ENCODE measurements at regions not wholly inside any gene's neighbourhood (a gene's known extent, or its start where the extent isn't known, plus 50 kb on each side); places are given as distances from the start of the nearest gene placed in this dataset.

DNA sequence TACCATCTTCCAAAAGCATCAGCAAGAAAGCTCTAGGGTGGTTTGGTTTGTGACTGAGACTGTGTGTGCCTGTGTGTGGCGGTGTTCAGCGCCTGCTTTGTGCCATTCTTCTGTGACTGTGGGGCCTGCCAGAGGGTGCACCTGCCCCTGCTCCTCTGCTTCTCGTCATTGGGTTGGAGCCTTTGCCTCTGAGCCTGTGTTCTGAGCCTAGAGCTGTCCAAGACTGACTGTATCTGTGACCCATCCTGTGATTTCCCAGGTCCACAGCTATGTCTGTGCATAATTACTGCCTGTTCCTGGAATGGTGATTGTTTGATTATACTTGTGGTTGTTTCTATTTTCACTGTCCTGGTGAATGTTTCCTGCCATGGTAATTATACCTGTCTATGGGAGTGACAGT, 57.1 kb upstream of the KLHL29 start:
- DNase-seq (ENCODE audit: low read depth) = no peak

DNA sequence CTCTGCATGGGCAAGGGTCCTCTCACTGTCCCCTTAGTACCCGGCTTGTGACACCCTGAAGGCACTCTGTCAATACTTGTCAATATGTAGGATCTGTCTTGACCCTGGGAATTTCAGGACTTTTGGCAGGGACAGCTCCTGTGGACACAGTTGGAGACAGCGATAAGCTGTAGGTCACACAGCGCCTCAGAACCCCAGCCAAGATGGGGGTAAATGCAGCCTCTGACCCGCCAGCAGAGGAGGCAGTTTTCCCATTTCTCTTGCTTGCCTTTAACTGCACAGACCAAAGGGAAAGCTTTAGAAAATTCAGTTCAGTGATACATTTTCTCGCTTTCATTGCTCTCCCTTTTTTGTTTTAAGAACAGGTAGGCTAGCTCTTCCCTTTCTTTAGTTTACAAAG, 54.8 kb upstream of the KLHL29 start:
- no peak for DNase-seq (ENCODE audit: low read depth)

Measured in stimulated activated CD8-positive, alpha-beta memory T cell treated with anti-CD3 and anti-CD28 coated beads, Interleukin-12 subunit alpha, Interleukin-12 subunit beta, amount 100 ng/mL, for 1 hour (primary cell).